ENCODE measurements at regions not wholly inside any gene's neighbourhood (a gene's known extent, or its start where the extent isn't known, plus 50 kb on each side); places are given as distances from the start of the nearest gene placed in this dataset.

DNA sequence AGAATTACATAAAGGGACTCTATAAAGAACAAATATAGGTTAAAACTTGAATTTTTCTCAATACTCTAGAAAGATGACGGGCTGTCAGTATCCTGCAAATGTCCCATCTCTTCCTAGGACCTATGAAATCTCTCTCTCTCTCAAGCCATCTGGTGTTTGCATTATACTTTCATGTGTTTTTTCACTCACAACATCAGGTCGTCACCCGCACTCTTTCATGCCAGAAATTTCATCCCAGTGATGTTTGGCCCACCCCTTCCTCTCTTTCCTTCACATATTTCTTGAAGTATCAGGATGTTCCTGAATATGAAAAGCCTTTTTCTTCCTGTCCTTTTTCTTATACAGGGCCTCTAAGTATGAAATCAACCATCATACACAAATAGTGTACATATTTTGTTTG lies 63.3 kb upstream of the GAS1 start:
- H3K23ac ChIP-seq (ENCODE audit: insufficient read length, low read depth, low read length), result no peak overlapping the region
- H3K27ac ChIP-seq (ENCODE audit: insufficient read length, low read depth, low read length), result no peak overlapping the region
- Mint-ChIP-seq H3K4me3 (no peak overlapping the region), H3K27me3 (ENCODE audit: low read depth) (no peaks in the 10 kb centered on the region), H3K4me1 (no peaks in the 10 kb centered on the region), H3K9me3 (no peaks in the 10 kb centered on the region; a peak in 1 of 5 replicates), H3K27ac (no peak overlapping the region), H3K36me3 (ENCODE audit: insufficient read depth in 1 of 3, low read depth in 3 of 3) (no peaks in the 10 kb centered on the region; a peak in 2 of 7 replicates)
- TF ChIP-seq, protein P1, sequence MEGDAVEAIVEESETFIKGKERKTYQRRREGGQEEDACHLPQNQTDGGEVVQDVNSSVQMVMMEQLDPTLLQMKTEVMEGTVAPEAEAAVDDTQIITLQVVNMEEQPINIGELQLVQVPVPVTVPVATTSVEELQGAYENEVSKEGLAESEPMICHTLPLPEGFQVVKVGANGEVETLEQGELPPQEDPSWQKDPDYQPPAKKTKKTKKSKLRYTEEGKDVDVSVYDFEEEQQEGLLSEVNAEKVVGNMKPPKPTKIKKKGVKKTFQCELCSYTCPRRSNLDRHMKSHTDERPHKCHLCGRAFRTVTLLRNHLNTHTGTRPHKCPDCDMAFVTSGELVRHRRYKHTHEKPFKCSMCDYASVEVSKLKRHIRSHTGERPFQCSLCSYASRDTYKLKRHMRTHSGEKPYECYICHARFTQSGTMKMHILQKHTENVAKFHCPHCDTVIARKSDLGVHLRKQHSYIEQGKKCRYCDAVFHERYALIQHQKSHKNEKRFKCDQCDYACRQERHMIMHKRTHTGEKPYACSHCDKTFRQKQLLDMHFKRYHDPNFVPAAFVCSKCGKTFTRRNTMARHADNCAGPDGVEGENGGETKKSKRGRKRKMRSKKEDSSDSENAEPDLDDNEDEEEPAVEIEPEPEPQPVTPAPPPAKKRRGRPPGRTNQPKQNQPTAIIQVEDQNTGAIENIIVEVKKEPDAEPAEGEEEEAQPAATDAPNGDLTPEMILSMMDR (conservative IDR thresholded peaks at IDR 0.05), result no peak
- no peak overlapping the region for H3K14ac ChIP-seq (ENCODE audit: insufficient read depth, low read length)
- H3K23me2 ChIP-seq (ENCODE audit: insufficient read length, low read depth, low read length, poor library complexity, severe bottlenecking), result no peaks in the 10 kb centered on the region
- H2BK12ac ChIP-seq (ENCODE audit: insufficient read length, low read depth, low read length), result no peak overlapping the region
- no peaks in the 10 kb centered on the region for H3K9me3 ChIP-seq (ENCODE audit: control insufficient read depth, low read depth, low read length)
- H2BK5ac ChIP-seq (ENCODE audit: insufficient read length, low read length), result no peak overlapping the region
- no peak overlapping the region for H3K4me2 ChIP-seq (ENCODE audit: insufficient read depth, insufficient read length, low read length)
- H2BK20ac ChIP-seq (ENCODE audit: low read depth, low read length, poor library complexity, severe bottlenecking), result no peak overlapping the region
- no peak overlapping the region for H3K4ac ChIP-seq (ENCODE audit: low read depth, low read length)
- H3K79me2 ChIP-seq (ENCODE audit: insufficient read depth, low read length), result no peaks in the 10 kb centered on the region
- H2BK120ac ChIP-seq (ENCODE audit: low read depth, low read length, poor library complexity, severe bottlenecking), result no peak overlapping the region
- no peak overlapping the region for H3K9ac ChIP-seq (ENCODE audit: extremely low read depth, insufficient read length, low read length)
- H4K8ac ChIP-seq (replicated peaks; ENCODE audit: insufficient read length, low read depth, low read length), result no peak overlapping the region
- no peak overlapping the region for H4K5ac ChIP-seq (ENCODE audit: insufficient read length, low read depth, low read length)
- H4K91ac ChIP-seq (ENCODE audit: insufficient read length, low read depth, low read length), result no peak overlapping the region
- H2AK5ac ChIP-seq (ENCODE audit: insufficient read length, low read length), result no peak overlapping the region
- no peaks in the 10 kb centered on the region for H4K20me1 ChIP-seq (ENCODE audit: control insufficient read depth, insufficient read depth, insufficient read length)
- no peak overlapping the region for H3K18ac ChIP-seq (ENCODE audit: insufficient read length, low read depth, low read length)
- H3K4me1 ChIP-seq (ENCODE audit: insufficient read depth, low read length), result no peaks in the 10 kb centered on the region
- DNase-seq, result no peak
- no CpG with 5 or more reads among the region's 3 CpGs for WGBS (ENCODE audit: extremely low coverage, insufficient read length, low lambda C conversion rate)
- H3K79me1 ChIP-seq (ENCODE audit: insufficient read depth, low read depth, low read length, poor library complexity, severe bottlenecking), result no peaks in the 10 kb centered on the region
- no peaks in the 10 kb centered on the region for H3K27me3 ChIP-seq (ENCODE audit: insufficient read depth, low read length)
- H2BK15ac ChIP-seq (ENCODE audit: low read depth, low read length), result no peak overlapping the region
- H3K56ac ChIP-seq (ENCODE audit: insufficient read length, low read depth, low read length), result no peak overlapping the region
- no peak overlapping the region for H3T11ph ChIP-seq (ENCODE audit: low read length)
- no peak overlapping the region for H2AFZ ChIP-seq (ENCODE audit: low read length)
